ENCODE measurements at regions not wholly inside any gene's neighbourhood (a gene's known extent, or its start where the extent isn't known, plus 50 kb on each side); places are given as distances from the start of the nearest gene placed in this dataset.

DNA sequence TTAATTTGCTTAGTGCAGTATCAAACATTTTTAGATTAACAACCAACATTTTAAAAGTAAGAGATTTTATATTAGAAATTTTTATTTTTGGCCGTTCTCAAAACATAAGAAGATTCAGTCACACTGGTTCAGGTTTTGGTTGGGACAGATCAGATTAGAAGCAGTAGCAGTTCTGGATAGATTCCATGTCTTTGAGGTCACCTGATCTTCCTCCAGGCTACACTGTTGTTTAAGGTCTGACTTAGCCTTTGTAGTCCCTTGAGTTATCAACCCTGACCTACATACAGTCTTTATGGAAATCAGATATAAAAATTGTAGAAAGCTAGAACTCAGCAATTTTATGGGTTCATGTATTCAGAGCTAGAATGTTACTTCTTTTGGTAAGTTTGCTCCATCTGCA is 910.0 kb upstream of the WWC1 start:
- TF ChIP-seq, protein P1, sequence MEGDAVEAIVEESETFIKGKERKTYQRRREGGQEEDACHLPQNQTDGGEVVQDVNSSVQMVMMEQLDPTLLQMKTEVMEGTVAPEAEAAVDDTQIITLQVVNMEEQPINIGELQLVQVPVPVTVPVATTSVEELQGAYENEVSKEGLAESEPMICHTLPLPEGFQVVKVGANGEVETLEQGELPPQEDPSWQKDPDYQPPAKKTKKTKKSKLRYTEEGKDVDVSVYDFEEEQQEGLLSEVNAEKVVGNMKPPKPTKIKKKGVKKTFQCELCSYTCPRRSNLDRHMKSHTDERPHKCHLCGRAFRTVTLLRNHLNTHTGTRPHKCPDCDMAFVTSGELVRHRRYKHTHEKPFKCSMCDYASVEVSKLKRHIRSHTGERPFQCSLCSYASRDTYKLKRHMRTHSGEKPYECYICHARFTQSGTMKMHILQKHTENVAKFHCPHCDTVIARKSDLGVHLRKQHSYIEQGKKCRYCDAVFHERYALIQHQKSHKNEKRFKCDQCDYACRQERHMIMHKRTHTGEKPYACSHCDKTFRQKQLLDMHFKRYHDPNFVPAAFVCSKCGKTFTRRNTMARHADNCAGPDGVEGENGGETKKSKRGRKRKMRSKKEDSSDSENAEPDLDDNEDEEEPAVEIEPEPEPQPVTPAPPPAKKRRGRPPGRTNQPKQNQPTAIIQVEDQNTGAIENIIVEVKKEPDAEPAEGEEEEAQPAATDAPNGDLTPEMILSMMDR (conservative IDR thresholded peaks at IDR 0.05; ENCODE audit: low read length) = no peak
- no peak for TF ChIP-seq EZH2phosphoT487 (IDR thresholded peaks at IDR 0.05; ENCODE audit: borderline replicate concordance, low read depth, low read length)
